Esophagus mucosa (tissue), 1 donor: ENCODE measurements at regions not wholly inside any gene's neighbourhood (a gene's known extent, or its start where the extent isn't known, plus 50 kb on each side); places are given as distances from the start of the nearest gene placed in this dataset.

ENCODE experiments used
- ATAC-seq: fragments of 200-7000 bp; cut with Tn5 transposase; one replicate; pipeline ENCODE4 v1.9.1; 2020
- donor health status: DM: yes; HTN: yes; CAD: no.

DNA sequence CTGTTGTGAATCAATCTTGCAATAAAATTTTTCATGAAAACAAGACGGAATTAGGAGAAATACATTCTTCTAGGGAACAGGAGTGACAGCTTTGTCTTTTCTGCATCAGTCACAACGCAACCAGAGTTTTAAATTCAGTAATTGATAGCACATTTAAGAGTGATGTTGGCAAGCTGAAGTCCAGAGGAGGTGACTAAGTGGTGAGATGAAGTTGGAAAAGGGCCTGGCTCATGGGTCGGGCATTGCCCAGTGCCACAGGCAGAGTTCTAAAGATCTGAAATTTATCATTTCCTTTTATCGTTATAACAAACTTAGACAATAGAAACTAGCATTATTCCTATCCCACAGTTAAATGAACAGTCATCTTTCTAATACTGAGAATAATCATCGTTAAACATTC is 764.6 kb upstream of the ZEB2 start:
- no peak for ATAC-seq

GRCh38 chr2:145283131-145283530 is 763.2 kb upstream of the ZEB2 start:
- no peak for ATAC-seq

- ATAC-seq = no peak
Observed at GRCh38 chr2:145277922-145278321, 758.0 kb upstream of the ZEB2 start.

DNA sequence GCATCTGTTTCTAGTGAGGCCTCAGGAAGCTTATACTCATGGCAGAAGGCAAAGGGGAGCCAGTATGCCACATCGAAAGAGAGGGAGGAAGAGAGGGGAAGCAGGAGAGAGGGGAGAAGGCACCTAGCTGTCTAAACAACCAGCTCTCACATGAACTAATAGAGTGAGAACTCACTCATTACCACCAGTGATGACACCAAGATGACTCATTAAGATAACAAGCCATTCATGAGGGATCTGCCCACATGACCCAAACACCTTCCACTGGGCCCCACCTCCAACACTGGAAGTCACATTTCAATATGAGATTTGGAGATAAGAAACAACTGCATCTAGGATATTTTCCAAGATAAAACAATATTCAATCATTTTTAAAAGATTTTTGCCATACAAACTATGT is 753.9 kb upstream of the ZEB2 start:
- ATAC-seq = no peak

- ATAC-seq = no peak
Observed at GRCh38 chr2:145268931-145269330, 749.0 kb upstream of the ZEB2 start.

DNA sequence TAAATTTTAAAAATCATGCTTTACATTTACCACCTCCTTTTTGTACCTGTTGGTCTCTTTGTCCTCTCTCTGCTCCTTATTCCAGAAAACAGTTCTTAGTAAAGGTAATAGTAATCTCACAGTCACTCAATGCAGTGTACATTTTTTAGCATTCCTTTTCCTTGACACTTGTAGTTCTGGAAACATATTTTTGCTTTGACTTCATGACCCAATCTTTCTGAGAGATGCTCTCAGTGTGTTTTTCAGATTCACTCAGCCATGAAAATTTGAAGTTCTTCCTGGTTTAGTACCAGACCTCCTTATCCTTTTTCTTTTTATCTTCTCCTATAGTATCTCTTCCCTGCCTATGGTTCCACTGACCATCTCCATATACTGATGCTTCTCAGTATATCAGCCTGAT is 747.5 kb upstream of the ZEB2 start:
- ATAC-seq = no peak

DNA sequence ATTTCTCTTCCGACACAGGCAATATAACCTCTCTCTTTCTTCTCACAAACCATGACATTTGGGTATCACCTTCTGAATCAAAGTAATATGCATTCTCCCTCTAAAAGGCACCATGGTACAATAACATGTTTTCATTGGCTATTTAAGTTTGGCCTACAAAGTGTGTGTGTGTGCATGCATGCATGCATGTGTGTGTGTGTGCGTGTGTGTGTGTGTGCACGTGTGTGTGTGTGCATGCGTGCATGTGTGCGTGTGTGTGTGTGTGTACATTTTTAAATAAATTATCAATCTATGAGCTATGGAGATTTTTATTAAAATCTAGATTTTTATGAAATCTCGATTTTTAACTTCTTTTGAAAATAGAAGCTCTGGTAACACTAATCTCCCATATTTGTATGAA is 745.3 kb upstream of the ZEB2 start:
- ATAC-seq = no peak

DNA sequence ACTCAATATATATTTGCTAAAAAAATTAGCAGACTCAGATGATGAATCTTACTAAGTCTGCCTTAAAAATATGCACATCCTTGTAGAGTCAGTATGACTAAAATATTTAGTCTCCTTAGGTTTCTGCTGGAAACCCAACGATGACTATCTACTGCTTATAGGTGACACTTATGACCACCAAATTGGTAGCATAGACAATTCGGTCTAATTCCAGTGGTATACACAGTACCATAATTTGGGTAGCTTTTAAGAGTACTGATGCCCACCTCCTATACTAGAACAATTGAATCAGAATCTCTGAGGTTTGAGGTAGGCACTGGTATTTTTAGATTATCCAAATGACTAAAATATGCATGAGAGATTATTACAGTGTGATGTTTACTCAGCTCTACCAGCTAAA is 740.8 kb upstream of the ZEB2 start:
- ATAC-seq = no peak

- ATAC-seq = no peak
Observed at GRCh38 chr2:145260081-145260480, 740.2 kb upstream of the ZEB2 start.

- no peak for ATAC-seq
Observed at GRCh38 chr2:145258903-145259579, 739.1 kb upstream of the ZEB2 start.

DNA sequence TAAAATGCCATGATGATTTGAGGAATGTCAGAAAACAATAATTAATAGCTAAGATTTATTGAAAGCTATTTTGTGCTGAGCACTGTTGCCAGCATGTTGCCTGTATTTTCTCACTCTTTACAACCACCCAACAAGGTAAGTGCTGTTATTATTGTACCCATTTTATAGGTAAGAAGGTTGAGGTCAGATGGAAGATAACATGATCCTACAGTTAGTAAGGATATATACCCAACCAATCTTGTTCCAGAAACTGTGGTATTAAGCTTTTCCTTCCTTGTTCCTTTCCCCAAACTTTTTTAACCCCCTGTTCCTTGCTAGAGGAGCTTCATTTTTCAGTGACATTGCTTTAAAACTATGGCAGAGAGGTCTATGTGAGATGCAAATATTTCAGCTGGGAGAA is 738.0 kb upstream of the ZEB2 start:
- ATAC-seq = no peak

- ATAC-seq = no peak
Observed at GRCh38 chr2:145256551-145256950, 736.6 kb upstream of the ZEB2 start.

- ATAC-seq = no peak
Observed at GRCh38 chr2:145254291-145254690, 734.4 kb upstream of the ZEB2 start.

DNA sequence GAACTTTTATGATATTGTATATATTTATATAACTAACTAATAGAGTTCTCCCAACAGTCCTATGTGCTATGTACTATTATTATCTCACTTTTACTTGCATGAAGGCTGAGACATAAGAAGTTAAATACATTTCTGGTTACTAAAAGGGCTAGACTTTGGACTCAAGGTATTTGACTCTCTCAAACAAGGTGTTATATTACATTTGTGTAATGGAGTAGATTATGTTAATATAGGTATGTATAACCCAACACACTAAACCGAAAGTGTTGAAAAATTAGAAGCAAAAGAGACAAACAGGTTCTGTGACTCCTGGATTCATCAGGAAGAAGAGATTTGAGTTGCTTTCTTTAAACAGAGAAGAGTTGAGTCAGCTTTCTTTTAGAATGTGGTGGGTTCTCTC is 733.6 kb upstream of the ZEB2 start:
- ATAC-seq = no peak

- no peak for ATAC-seq
Observed at GRCh38 chr2:145245268-145245870, 725.5 kb upstream of the ZEB2 start.

DNA sequence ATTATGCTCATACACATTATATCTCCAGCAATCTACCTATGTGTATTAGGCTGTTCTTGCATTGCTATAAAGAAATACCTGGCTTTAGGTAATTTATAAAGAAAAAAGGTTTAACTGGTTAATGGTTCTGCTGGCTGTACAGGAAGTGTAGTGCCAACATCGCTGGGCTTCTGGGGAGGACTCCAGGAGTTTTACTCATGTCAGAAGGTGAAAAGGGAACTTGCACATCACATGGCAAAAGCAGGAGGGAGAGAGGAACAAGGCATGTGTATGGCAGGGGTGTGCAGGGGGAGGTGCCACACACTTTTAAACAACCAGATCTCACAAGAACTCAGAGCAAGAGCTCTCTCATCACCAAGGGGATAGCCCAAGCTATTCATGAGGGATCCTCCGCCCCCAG is 715.4 kb upstream of the ZEB2 start:
- ATAC-seq = no peak

- no peak for ATAC-seq
Observed at GRCh38 chr2:145230546-145230945, 710.6 kb upstream of the ZEB2 start.

- peak; percentile 73 for ATAC-seq
Observed at GRCh38 chr2:145228506-145228905, 708.6 kb upstream of the ZEB2 start.

DNA sequence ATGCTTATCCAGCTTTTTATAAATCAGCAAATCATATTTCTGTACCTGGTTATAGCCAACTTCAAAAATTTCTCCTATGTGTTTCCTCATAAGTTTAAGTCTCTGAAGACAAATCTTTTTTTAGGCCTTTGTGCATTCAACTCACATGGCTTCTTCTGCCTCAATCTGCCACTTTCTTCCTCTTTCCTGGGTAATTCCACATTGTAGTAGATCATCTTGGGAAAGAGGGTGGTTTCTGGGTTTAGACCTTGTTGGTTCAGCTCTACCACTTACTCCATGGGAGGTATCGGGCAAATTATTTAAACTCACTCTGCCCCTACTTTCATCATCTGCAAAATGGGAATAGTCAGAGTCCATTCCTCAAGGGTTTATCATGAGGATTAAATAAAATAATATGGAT is 707.0 kb upstream of the ZEB2 start:
- ATAC-seq = no peak

- no peak for ATAC-seq
Observed at GRCh38 chr2:145221516-145221915, 701.6 kb upstream of the ZEB2 start.

- no peak for ATAC-seq
Observed at GRCh38 chr2:145221032-145221431, 701.1 kb upstream of the ZEB2 start.

GRCh38 chr2:145220496-145220895 is 700.6 kb upstream of the ZEB2 start:
- no peak for ATAC-seq

GRCh38 chr2:145207884-145208283 is 688.0 kb upstream of the ZEB2 start:
- ATAC-seq = no peak

- no peak for ATAC-seq
Observed at GRCh38 chr2:145206496-145207281, 686.8 kb upstream of the ZEB2 start.
